Activated CD8-positive, alpha-beta memory T cell treated with anti-CD3 and anti-CD28 coated beads, Interleukin-2, amount 50 U/mL, for 24 hours (primary cell): ENCODE measurements at regions not wholly inside any gene's neighbourhood (a gene's known extent, or its start where the extent isn't known, plus 50 kb on each side); places are given as distances from the start of the nearest gene placed in this dataset.
"Not testable (repeated sequence)": the region's sequence is repeated elsewhere in the genome, so short reads cannot be mapped to it uniquely, and the experiment has no call there.

Experiments
- DNase-seq: peaks from one replicate; pipeline ENCODE4 v3.0.0-alpha.2; 2020; ENCODE audit errors: extremely low read depth

GRCh38 chr7:69504733-69505420, 93.4 kb upstream of the AUTS2 start:
- no peak for DNase-seq

GRCh38 chr7:69508736-69509135, 89.5 kb upstream of the AUTS2 start:
- DNase-seq, result no peak

GRCh38 chr7:69510114-69510513, 88.2 kb upstream of the AUTS2 start:
- no peak for DNase-seq

- DNase-seq, result no peak
These were observed 82.6 kb upstream of the AUTS2 start for GRCh38 chr7:69515495-69516212.

GRCh38 chr7:69516238-69516820, 81.9 kb upstream of the AUTS2 start:
- no peak for DNase-seq

- DNase-seq, result no peak
These were observed 80.1 kb upstream of the AUTS2 start for GRCh38 chr7:69517985-69518704.

- DNase-seq, result no peak
These were observed 79.6 kb upstream of the AUTS2 start for GRCh38 chr7:69518705-69519077.

- no peak for DNase-seq
These were observed 71.7 kb upstream of the AUTS2 start for GRCh38 chr7:69526570-69526969.

GRCh38 chr7:69527706-69528105, 70.6 kb upstream of the AUTS2 start:
- DNase-seq, result no peak

- DNase-seq, result no peak
These were observed 67.2 kb upstream of the AUTS2 start for GRCh38 chr7:69531050-69531449.

GRCh38 chr7:69534461-69535041, 63.7 kb upstream of the AUTS2 start:
- DNase-seq, result no peak

- DNase-seq, result no peak
These were observed 60.6 kb upstream of the AUTS2 start for GRCh38 chr7:69537691-69538090.

GRCh38 chr7:69539531-69539930, 58.7 kb upstream of the AUTS2 start:
- no peak for DNase-seq

GRCh38 chr7:69540287-69540686, 58.0 kb upstream of the AUTS2 start:
- DNase-seq, result no peak

- not testable (repeated sequence) for DNase-seq
These were observed 56.4 kb upstream of the AUTS2 start for GRCh38 chr7:69541779-69542432.

- no peak for DNase-seq
These were observed 53.1 kb upstream of the AUTS2 start for GRCh38 chr7:69545175-69545574.
